HG02588 (cell line): ENCODE measurements at regions not wholly inside any gene's neighbourhood (a gene's known extent, or its start where the extent isn't known, plus 50 kb on each side); places are given as distances from the start of the nearest gene placed in this dataset.
"Not testable (repeated sequence)": the region's sequence is repeated elsewhere in the genome, so short reads cannot be mapped to it uniquely, and the experiment has no call there.

Experiments
- ATAC-seq: cut with Tn5 transposase; IDR thresholded peaks from one replicate; pipeline ENCODE4 v1.9.1; 2021; ENCODE audit warnings: mild to moderate bottlenecking, moderate library complexity; ENCODE audit not compliant: unreplicated experiment

DNA sequence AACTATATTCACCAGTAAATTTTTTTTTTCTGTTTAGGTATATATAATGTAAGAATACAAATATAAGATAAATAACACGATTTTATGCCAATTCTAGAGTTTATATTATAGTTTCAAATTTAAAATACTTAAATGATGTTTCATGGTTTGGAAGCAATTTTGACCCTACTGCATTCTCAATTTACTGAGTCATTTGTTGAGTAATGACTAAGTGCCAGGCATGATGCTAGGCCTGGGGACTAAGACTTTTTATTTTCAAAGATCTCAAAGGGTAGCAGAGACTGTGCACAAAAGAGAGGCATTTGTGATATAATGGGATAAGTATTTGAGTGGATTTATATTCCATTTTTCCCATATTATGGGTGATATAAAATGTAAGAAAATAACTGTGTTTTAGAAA is 78.9 kb upstream of the SMIM30 start:
- ATAC-seq, result no peak

DNA sequence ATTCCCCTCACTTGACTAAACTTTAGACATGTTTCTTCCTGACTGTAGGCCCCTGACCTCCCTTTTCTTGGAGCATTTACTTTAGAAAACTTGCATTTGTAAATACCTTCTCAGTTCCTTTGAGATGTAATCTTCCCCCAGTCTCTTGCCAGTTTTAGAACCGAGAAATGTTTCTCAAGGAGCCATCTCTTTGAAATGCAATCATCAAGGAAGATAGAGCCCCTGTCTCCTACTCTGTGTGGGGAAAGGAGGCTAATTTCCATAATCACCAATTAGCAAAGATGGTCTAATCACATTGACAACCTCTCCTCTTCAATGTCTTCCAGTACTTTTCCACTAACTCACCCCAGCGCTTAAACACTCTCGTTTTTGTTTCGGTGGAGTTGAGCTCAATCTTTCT is 70.0 kb upstream of the SMIM30 start:
- no peak for ATAC-seq

DNA sequence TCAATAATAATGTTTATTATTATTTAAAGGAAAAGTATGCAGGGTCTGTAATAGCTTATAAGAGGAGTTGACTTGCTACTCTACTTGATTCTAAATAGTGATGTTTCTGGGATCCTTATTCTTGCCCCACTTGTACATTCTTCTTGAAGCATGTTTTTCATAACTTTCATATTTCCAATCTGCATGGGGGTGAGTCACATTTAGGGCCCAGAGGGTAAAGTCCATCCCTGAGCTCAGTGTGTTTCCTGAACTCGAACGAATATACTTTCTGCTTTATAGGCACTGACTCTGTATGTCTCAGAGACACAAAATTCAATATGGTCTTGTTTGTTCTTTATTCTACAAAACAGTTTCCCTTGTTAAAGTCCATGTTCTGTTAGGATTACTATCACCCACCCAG is 61.0 kb upstream of the SMIM30 start:
- ATAC-seq, result no peak

- no peak for ATAC-seq
These were observed 58.5 kb upstream of the SMIM30 start for GRCh38 chr7:113176836-113177235.

DNA sequence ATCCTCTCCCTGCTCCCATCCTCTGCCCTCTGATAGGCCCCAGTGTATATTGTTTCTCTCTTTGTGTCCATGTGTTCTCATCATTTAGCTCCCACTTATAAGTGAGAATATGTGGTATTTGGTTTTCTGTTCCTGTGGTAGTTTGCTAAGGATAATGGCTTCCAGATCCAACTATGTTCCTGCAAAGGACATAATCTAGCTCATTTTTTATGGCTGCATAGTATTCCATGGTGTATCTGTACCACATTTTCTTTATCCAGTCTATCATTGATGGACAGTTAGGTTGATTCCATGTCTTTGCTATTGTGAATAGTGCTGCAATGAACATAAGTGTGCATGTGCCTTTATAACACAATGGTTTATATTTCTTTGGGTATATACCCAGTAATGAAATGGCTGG is 57.8 kb upstream of the SMIM30 start:
- not testable (repeated sequence) for ATAC-seq

DNA sequence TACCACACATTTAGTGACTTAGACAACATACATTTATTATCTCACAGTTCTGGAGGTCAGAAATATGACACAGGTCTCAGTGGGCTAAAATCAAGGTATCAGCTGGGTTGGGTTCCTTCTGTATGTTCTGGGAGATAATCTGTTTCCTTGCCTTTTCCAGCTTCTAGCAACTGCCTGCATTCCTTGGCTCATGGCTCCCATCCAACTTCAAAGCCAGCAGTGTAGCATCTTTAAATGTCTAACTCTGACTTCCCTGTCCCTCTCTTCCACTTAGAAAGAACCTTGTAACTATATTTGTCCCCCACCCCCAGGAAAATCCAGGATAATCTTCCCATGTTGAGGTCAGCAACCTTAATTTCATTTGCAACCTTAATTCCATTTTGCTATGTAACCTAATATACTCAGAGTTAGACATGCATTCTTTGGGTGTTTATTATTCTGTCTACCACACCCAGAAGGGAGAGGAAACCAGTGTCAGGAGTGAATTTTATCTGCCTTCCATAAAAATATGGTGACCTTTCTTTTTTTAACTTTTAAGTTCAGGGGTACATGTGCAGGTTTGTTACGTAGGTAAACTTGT is 57.3 kb upstream of the SMIM30 start:
- no peak for ATAC-seq

DNA sequence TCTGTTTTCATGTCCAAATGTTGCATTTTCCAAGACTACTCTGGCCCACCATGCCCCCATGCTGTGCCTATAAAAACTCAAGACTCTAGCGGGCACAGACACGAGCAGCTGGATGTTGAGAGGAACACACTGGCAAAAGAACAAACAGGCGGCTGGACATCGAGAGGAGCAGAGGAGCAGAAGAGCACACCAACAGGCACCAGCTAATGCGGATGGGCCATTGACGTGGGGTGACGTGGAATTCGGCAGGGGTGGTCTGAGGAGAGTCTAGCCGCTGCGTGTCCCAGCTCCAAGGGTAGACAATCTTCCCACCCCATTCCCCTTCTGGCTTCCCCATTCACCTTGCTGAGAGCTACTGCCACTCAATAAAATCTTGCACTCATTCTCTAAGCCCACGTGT is 54.4 kb upstream of the SMIM30 start:
- no peak for ATAC-seq

GRCh38 chr7:113170591-113170990 is 52.2 kb upstream of the SMIM30 start:
- no peak for ATAC-seq
